AG08395 (cell line): ENCODE measurements at regions not wholly inside any gene's neighbourhood (a gene's known extent, or its start where the extent isn't known, plus 50 kb on each side); places are given as distances from the start of the nearest gene placed in this dataset.

Source experiments
- DNase-seq: peaks from one replicate; pipeline ENCODE4 v3.0.0; 2012; ENCODE audit warnings: mixed read lengths, low spot score

GRCh38 chr7:16232273-16232672 is 189.1 kb downstream of the CRPPA start:
- DNase-seq = no peak

GRCh38 chr7:16223963-16224707 is 197.2 kb downstream of the CRPPA start:
- no peak for DNase-seq

- DNase-seq = no peak
Observed at GRCh38 chr7:16212610-16213009, 208.7 kb downstream of the CRPPA start.

- no peak for DNase-seq
Observed at GRCh38 chr7:16212032-16212431, 209.3 kb downstream of the CRPPA start.

GRCh38 chr7:16211402-16211925 is 209.9 kb downstream of the CRPPA start:
- DNase-seq = no peak

GRCh38 chr7:16210171-16210570 is 211.2 kb downstream of the CRPPA start:
- no peak for DNase-seq

GRCh38 chr7:16207321-16207720 is 214.0 kb downstream of the CRPPA start:
- no peak for DNase-seq

GRCh38 chr7:16205466-16205865 is 215.9 kb downstream of the CRPPA start:
- no peak for DNase-seq

GRCh38 chr7:16204953-16205352 is 216.4 kb downstream of the CRPPA start:
- DNase-seq = no peak

GRCh38 chr7:16203065-16203464 is 218.3 kb downstream of the CRPPA start:
- DNase-seq = no peak

GRCh38 chr7:16202303-16202702 is 219.0 kb downstream of the CRPPA start:
- DNase-seq = no peak

GRCh38 chr7:16200591-16200990 is 220.7 kb downstream of the CRPPA start:
- DNase-seq = no peak

- DNase-seq = no peak
Observed at GRCh38 chr7:16193631-16194030, 227.7 kb downstream of the CRPPA start.

GRCh38 chr7:16189026-16189715 is 232.2 kb downstream of the CRPPA start:
- DNase-seq = peak; percentile 23

GRCh38 chr7:16187131-16187530 is 234.2 kb downstream of the CRPPA start:
- no peak for DNase-seq

GRCh38 chr7:16178585-16178984 is 242.8 kb downstream of the CRPPA start:
- no peak for DNase-seq

- DNase-seq = no peak
Observed at GRCh38 chr7:16178092-16178491, 243.2 kb downstream of the CRPPA start.

GRCh38 chr7:16174253-16174652 is 247.1 kb downstream of the CRPPA start:
- no peak for DNase-seq

GRCh38 chr7:16172366-16172765 is 249.0 kb downstream of the CRPPA start:
- DNase-seq = no peak

GRCh38 chr7:16171928-16172327 is 249.4 kb downstream of the CRPPA start:
- no peak for DNase-seq

- DNase-seq = no peak
Observed at GRCh38 chr7:16170671-16171070, 250.7 kb downstream of the CRPPA start.

- no peak for DNase-seq
Observed at GRCh38 chr7:16169537-16169936, 251.8 kb downstream of the CRPPA start.

GRCh38 chr7:16167526-16167925 is 253.8 kb downstream of the CRPPA start:
- no peak for DNase-seq
